ENCODE measurements at regions not wholly inside any gene's neighbourhood (a gene's known extent, or its start where the extent isn't known, plus 50 kb on each side); places are given as distances from the start of the nearest gene placed in this dataset.

DNA sequence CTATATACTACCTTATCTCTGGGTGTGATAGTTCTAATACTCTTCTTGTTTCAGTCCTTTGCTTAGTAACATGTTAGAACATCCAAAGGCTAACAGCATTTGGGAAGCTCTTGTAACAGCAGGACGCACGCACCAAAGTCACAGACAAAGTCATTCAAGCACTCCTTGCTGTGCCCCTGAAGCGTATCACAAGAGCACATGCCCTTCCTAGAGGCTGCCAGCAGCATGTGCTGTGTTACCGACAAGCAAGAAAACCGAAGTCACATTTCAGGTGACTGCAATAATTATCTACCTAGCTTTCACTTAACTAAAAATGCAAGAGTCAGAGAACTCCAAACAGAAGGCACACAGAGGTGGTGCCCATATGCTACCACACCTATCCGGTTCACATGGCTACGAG is 194.1 kb downstream of the KLF12 start:
- no peak for TF ChIP-seq POLR2A (IDR thresholded peaks at IDR 0.05)
- TF ChIP-seq, protein P1, sequence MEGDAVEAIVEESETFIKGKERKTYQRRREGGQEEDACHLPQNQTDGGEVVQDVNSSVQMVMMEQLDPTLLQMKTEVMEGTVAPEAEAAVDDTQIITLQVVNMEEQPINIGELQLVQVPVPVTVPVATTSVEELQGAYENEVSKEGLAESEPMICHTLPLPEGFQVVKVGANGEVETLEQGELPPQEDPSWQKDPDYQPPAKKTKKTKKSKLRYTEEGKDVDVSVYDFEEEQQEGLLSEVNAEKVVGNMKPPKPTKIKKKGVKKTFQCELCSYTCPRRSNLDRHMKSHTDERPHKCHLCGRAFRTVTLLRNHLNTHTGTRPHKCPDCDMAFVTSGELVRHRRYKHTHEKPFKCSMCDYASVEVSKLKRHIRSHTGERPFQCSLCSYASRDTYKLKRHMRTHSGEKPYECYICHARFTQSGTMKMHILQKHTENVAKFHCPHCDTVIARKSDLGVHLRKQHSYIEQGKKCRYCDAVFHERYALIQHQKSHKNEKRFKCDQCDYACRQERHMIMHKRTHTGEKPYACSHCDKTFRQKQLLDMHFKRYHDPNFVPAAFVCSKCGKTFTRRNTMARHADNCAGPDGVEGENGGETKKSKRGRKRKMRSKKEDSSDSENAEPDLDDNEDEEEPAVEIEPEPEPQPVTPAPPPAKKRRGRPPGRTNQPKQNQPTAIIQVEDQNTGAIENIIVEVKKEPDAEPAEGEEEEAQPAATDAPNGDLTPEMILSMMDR (IDR thresholded peaks at IDR 0.05) = no peak
